Testis (tissue), 2 donors: ENCODE measurements at regions not wholly inside any gene's neighbourhood (a gene's known extent, or its start where the extent isn't known, plus 50 kb on each side); places are given as distances from the start of the nearest gene placed in this dataset.

ENCODE experiments used
- POLR2A ChIP-seq: fragments of 450-650 bp; IDR thresholded peaks from one replicate; pipeline ENCODE4 v1.6.1; 2017; ENCODE audit warnings: antibody characterized with exemption, mild to moderate bottlenecking, moderate library complexity
- TF ChIP-seq, protein P1 (sequence below), 3 experiments: fragments of 450-650 bp in 2 of 3; fragments of 200-600 bp in 1 of 3; sonication (generic) in 1 of 3; IDR thresholded peaks; one replicate each; pipeline ENCODE4 v1.5.1; 2016 to 2019; ENCODE audit warnings: antibody characterized with exemption in 3 of 3, mild to moderate bottlenecking in 2 of 3, moderate library complexity in 1 of 3

DNA sequence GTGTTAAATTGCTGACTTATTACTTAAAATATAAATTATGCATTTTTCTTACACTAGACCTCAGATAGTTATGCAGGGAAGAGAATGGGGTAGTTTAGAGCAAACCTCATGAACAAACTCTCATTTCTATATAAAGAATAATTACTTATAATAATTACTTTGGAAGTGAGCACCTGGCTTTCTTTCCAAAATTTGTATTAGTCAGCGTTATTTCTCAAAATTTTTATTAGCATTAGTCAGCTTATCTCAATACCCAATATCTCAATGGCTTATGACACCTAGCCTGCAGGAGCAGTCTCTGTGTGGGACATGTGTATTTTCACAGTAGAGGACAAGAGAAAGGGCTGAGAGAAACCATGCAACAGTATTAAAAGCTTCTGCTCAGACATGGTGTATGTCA lies 849.2 kb upstream of the HS3ST5 start:
- TF ChIP-seq, protein P1, sequence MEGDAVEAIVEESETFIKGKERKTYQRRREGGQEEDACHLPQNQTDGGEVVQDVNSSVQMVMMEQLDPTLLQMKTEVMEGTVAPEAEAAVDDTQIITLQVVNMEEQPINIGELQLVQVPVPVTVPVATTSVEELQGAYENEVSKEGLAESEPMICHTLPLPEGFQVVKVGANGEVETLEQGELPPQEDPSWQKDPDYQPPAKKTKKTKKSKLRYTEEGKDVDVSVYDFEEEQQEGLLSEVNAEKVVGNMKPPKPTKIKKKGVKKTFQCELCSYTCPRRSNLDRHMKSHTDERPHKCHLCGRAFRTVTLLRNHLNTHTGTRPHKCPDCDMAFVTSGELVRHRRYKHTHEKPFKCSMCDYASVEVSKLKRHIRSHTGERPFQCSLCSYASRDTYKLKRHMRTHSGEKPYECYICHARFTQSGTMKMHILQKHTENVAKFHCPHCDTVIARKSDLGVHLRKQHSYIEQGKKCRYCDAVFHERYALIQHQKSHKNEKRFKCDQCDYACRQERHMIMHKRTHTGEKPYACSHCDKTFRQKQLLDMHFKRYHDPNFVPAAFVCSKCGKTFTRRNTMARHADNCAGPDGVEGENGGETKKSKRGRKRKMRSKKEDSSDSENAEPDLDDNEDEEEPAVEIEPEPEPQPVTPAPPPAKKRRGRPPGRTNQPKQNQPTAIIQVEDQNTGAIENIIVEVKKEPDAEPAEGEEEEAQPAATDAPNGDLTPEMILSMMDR (IDR thresholded peaks at IDR 0.05): no peak
- TF ChIP-seq POLR2A: no peak
